H1 (cell line): ENCODE measurements at regions not wholly inside any gene's neighbourhood (a gene's known extent, or its start where the extent isn't known, plus 50 kb on each side); places are given as distances from the start of the nearest gene placed in this dataset.

ENCODE experiments used
- CTCF ChIP-seq, 3 experiments: IDR thresholded peaks; 1 replicate in 2 of 3; 2 replicates in 1 of 3; pipeline versions ENCODE4 v1.5.1 to v1.6.1; 2011; ENCODE audit warnings: low read length in 3 of 3, mild to moderate bottlenecking in 3 of 3, inconsistent platforms in 2 of 3, low read depth in 1 of 3, moderate library complexity in 1 of 3; ENCODE audit not compliant: insufficient read depth in 1 of 3; ENCODE audit errors: control extremely low read depth in 1 of 3
- EP300 ChIP-seq, 2 experiments: IDR thresholded peaks; 1 replicate in 1 of 2; 2 replicates in 1 of 2; pipeline ENCODE4 v1.6.1; 2011 to 2012; ENCODE audit warnings: low read depth in 2 of 2, low read length in 2 of 2, mild to moderate bottlenecking in 2 of 2, borderline replicate concordance in 1 of 2, inconsistent platforms in 1 of 2, moderate library complexity in 1 of 2
- EZH2 ChIP-seq: fragments of 200-600 bp; sonication (generic); IDR thresholded peaks from 2 replicates; pipeline ENCODE4 v1.7.1; 2012; ENCODE audit warnings: low read depth, mild to moderate bottlenecking, moderate library complexity, low read length, inconsistent platforms; ENCODE audit not compliant: severe bottlenecking
- NANOG ChIP-seq: IDR thresholded peaks from 2 replicates; pipeline ENCODE4 v1.6.1; 2011; ENCODE audit warnings: low read length, low read depth, mild to moderate bottlenecking, inconsistent platforms; ENCODE audit not compliant: insufficient read depth, poor library complexity, severe bottlenecking
- POLR2A ChIP-seq, 2 experiments: IDR thresholded peaks; 1 replicate in 1 of 2; 2 replicates in 1 of 2; pipeline ENCODE4 v1.6.1; 2011; ENCODE audit warnings: low read depth in 2 of 2, low read length in 2 of 2, mild to moderate bottlenecking in 2 of 2; ENCODE audit errors: control extremely low read depth in 1 of 2
- SIN3A ChIP-seq, 2 experiments: IDR thresholded peaks in 1 of 2; conservative IDR thresholded peaks in 1 of 2; 2 replicates each; pipeline ENCODE4 v1.6.1; 2011 to 2012; ENCODE audit warnings: low read length in 2 of 2, improper control_type of control experiment in 1 of 2, low read depth in 1 of 2, mild to moderate bottlenecking in 1 of 2
- TBP ChIP-seq: IDR thresholded peaks from 2 replicates; pipeline ENCODE4 v1.6.1; 2011; ENCODE audit warnings: low read depth, low read length, improper control_type of control experiment
- YY1 ChIP-seq: IDR thresholded peaks from 2 replicates; pipeline ENCODE4 v1.6.1; 2011; ENCODE audit warnings: low read depth, mild to moderate bottlenecking, low read length
- TF ChIP-seq, protein P1 (sequence below): IDR thresholded peaks from 2 replicates; pipeline ENCODE4 v1.6.1; 2011; ENCODE audit warnings: low read length, improper control_type of control experiment

GRCh38 chr14:76307786-76308780 lies 67.9 kb upstream of the ESRRB start:
- no peak for TF ChIP-seq POLR2A (IDR thresholded peaks at IDR 0.05; ENCODE audit: control extremely low read depth in 1 of 2, low read depth in 2 of 2, low read length in 2 of 2)
- no peak for TF ChIP-seq EP300 (IDR thresholded peaks at IDR 0.05; ENCODE audit: borderline replicate concordance in 1 of 2, low read depth in 2 of 2, low read length in 2 of 2)
- TF ChIP-seq CTCF (IDR thresholded peaks at IDR 0.05; ENCODE audit: control extremely low read depth in 1 of 3, insufficient read depth in 1 of 3, low read depth in 1 of 3, low read length in 3 of 3), result no peak
- TF ChIP-seq TBP, result no peak
- TF ChIP-seq EZH2, result no peak
- TF ChIP-seq SIN3A (conservative IDR thresholded peaks at IDR 0.05 in 1 of 2, IDR thresholded peaks at IDR 0.05 in 1 of 2; ENCODE audit: low read depth in 1 of 2, low read length in 2 of 2), result no peak
- TF ChIP-seq NANOG, result no peak
- TF ChIP-seq, protein P1, sequence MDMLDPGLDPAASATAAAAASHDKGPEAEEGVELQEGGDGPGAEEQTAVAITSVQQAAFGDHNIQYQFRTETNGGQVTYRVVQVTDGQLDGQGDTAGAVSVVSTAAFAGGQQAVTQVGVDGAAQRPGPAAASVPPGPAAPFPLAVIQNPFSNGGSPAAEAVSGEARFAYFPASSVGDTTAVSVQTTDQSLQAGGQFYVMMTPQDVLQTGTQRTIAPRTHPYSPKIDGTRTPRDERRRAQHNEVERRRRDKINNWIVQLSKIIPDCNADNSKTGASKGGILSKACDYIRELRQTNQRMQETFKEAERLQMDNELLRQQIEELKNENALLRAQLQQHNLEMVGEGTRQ, result no peak
- TF ChIP-seq YY1, result no peak
